C4-2B (cell line): ENCODE measurements at regions not wholly inside any gene's neighbourhood (a gene's known extent, or its start where the extent isn't known, plus 50 kb on each side); places are given as distances from the start of the nearest gene placed in this dataset.

Experiments
- ZFX ChIP-seq: fragments of 450-650 bp; IDR thresholded peaks from 2 replicates; pipeline ENCODE4 v1.6.1; 2017
- TF ChIP-seq, protein P1 (sequence below): fragments of 450-650 bp; conservative IDR thresholded peaks from 2 replicates; pipeline ENCODE4 v1.5.1; 2017; ENCODE audit warnings: mild to moderate bottlenecking

DNA sequence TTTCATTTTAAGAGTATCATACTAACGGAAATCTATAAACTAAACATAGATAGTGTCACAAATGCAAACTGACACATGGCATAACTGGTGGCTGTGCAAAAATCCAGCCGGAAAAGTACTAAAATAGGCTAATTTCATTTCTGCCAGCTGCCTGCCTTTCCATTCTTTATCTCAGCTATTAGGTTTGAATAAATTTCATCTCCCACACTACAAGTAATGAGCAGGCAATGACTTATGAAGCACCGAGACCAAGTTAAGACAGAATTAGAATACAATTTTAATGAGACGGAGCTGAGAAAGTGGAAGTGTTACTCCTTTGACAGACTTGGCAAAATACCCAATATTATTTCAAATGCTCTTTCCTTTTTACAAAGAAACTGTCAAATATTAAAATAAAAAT is 258.8 kb upstream of the ZNF608 start:
- TF ChIP-seq, protein P1, sequence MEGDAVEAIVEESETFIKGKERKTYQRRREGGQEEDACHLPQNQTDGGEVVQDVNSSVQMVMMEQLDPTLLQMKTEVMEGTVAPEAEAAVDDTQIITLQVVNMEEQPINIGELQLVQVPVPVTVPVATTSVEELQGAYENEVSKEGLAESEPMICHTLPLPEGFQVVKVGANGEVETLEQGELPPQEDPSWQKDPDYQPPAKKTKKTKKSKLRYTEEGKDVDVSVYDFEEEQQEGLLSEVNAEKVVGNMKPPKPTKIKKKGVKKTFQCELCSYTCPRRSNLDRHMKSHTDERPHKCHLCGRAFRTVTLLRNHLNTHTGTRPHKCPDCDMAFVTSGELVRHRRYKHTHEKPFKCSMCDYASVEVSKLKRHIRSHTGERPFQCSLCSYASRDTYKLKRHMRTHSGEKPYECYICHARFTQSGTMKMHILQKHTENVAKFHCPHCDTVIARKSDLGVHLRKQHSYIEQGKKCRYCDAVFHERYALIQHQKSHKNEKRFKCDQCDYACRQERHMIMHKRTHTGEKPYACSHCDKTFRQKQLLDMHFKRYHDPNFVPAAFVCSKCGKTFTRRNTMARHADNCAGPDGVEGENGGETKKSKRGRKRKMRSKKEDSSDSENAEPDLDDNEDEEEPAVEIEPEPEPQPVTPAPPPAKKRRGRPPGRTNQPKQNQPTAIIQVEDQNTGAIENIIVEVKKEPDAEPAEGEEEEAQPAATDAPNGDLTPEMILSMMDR = no peak
- TF ChIP-seq ZFX = no peak
